HCT116 (cell line): ENCODE measurements at regions not wholly inside any gene's neighbourhood (a gene's known extent, or its start where the extent isn't known, plus 50 kb on each side); places are given as distances from the start of the nearest gene placed in this dataset.

ENCODE experiments used
- ATAC-seq: fragments of 200-7000 bp; cut with Tn5 transposase; 2 replicates; pipeline ENCODE4 v1.9.1; 2020; ENCODE audit warnings: mild to moderate bottlenecking, moderate library complexity
- BruUV-seq: library from RNA; stranded (reverse); fragments of 400-500 nt; replicated peaks from 2 replicates; lab custom pipeline; 2021; lab: Mats Ljungman, UMichigan
- CTCF ChIA-PET: fragments of 300-600 bp; sonication (Branson Sonifier 250); formaldehyde crosslinking; loops from one replicate; lab custom pipeline; 2021; ENCODE audit warnings: antibody characterized with exemption; lab: Charles Lee
- POLR2A ChIA-PET: fragments of 300-600, 350-600 bp; sonication (Branson Sonifier 250); formaldehyde crosslinking; loops from one replicate; lab custom pipeline; 2021; ENCODE audit warnings: antibody characterized with exemption; lab: Charles Lee
- RAD21 ChIA-PET, 2 experiments: fragments of 300-600 bp; sonication (Branson Sonifier 250); formaldehyde crosslinking; loops; one replicate each; lab custom pipeline; 2023; ENCODE audit warnings: low total read pairs in 2 of 2; ENCODE audit not compliant: uncharacterized antibody in 2 of 2, unreplicated experiment in 2 of 2, low non-redundant PET in 1 of 2; lab: Charles Lee
- DNase-seq: peaks from one replicate; pipeline ENCODE4 v3.0.0-alpha.2; 2010; ENCODE audit warnings: low read depth, low spot score
- H2AFZ ChIP-seq: fragments of 200-600 bp; shearing (Covaris generic), sonication (generic); 2 replicates; pipeline ENCODE4 v1.6.1; 2017; ENCODE audit warnings: low read depth, mixed run types, mixed read lengths, antibody characterized with exemption, low read length; ENCODE audit not compliant: poor library complexity, severe bottlenecking
- H3K27ac ChIP-seq: 2 replicates; pipeline ENCODE4 v1.5.1; 2012; ENCODE audit warnings: low read depth, low read length
- H3K27me3 ChIP-seq: fragments of 200-600 bp; sonication (generic); 2 replicates; pipeline ENCODE4 v1.6.1; 2016; ENCODE audit warnings: mixed run types, low read length, mixed read lengths; ENCODE audit not compliant: insufficient read depth
- H3K36me3 ChIP-seq, 2 experiments: fragments of 200-500 bp in 1 of 2; fragments of 200-600 bp in 1 of 2; sonication (Bioruptor generic) in 1 of 2; sonication (generic) in 1 of 2; 2 replicates each; pipeline versions ENCODE4 v1.5.1 to v1.6.1; 2014 to 2016; ENCODE audit warnings: low read length in 2 of 2, inconsistent platforms in 1 of 2, mixed read lengths in 1 of 2, mixed run types in 1 of 2; ENCODE audit not compliant: insufficient read depth in 2 of 2, control insufficient read depth in 1 of 2
- H3K4me1 ChIP-seq, 2 experiments: fragments of 200-600 bp in 1 of 2; sonication (generic) in 1 of 2; 2 replicates each; pipeline versions ENCODE4 v1.5.1 to v1.6.1; 2012 to 2017; ENCODE audit warnings: low read length in 2 of 2, inconsistent platforms in 1 of 2, mild to moderate bottlenecking in 1 of 2, mixed read lengths in 1 of 2, mixed run types in 1 of 2, moderate library complexity in 1 of 2; ENCODE audit not compliant: insufficient read depth in 2 of 2, control insufficient read depth in 1 of 2
- H3K4me2 ChIP-seq: fragments of 200-600 bp; sonication (generic); 2 replicates; pipeline ENCODE4 v1.6.1; 2017; ENCODE audit warnings: mixed run types, low read length, mixed read lengths
- H3K4me3 ChIP-seq, 2 experiments: fragments of 200-600 bp in 1 of 2; sonication (generic) in 1 of 2; replicated peaks in 1 of 2; 2 replicates each; pipeline ENCODE4 v1.5.1; 2011 to 2016; ENCODE audit warnings: low read length in 2 of 2, control low read depth in 1 of 2, low read depth in 1 of 2, mild to moderate bottlenecking in 1 of 2, mixed read lengths in 1 of 2, mixed run types in 1 of 2
- H3K79me2 ChIP-seq: fragments of 200-600 bp; sonication (generic); 2 replicates; pipeline ENCODE4 v1.6.1; 2017; ENCODE audit warnings: mild to moderate bottlenecking, mixed run types, low read length, moderate library complexity, mixed read lengths; ENCODE audit not compliant: insufficient read depth
- H3K9ac ChIP-seq: fragments of 200-600 bp; sonication (generic); 2 replicates; pipeline ENCODE4 v1.6.1; 2016; ENCODE audit warnings: low read length, mixed read lengths
- H3K9me2 ChIP-seq: fragments of 200-600 bp; sonication (generic), shearing (Covaris generic); 2 replicates; pipeline ENCODE4 v1.6.1; 2017; ENCODE audit warnings: mixed run types, mild to moderate bottlenecking, moderate library complexity; ENCODE audit not compliant: insufficient read depth
- H3K9me3 ChIP-seq, 2 experiments: fragments of 200-500 bp in 1 of 2; fragments of 200-600 bp in 1 of 2; sonication (Bioruptor generic) in 1 of 2; sonication (generic) in 1 of 2; 2 replicates each; pipeline ENCODE4 v1.6.1; 2014 to 2017; ENCODE audit warnings: low read length in 2 of 2, mixed read lengths in 2 of 2, inconsistent platforms in 1 of 2, low read depth in 1 of 2, mild to moderate bottlenecking in 1 of 2, mixed run types in 1 of 2, moderate library complexity in 1 of 2; ENCODE audit not compliant: control insufficient read depth in 1 of 2, insufficient read depth in 1 of 2
- H4K20me1 ChIP-seq: fragments of 200-600 bp; sonication (generic), shearing (Covaris generic); 2 replicates; pipeline ENCODE4 v1.6.1; 2017; ENCODE audit warnings: mixed run types, mild to moderate bottlenecking, moderate library complexity; ENCODE audit not compliant: insufficient read depth
- CEBPB ChIP-seq: IDR thresholded peaks from 2 replicates; pipeline ENCODE4 v1.6.1; 2012; ENCODE audit warnings: low read depth
- EZH2 ChIP-seq: fragments of 200-600 bp; sonication (generic); IDR thresholded peaks from 2 replicates; pipeline ENCODE4 v1.6.1; 2017; ENCODE audit warnings: antibody characterized with exemption, mixed run types
- JUND ChIP-seq: IDR thresholded peaks from 2 replicates; pipeline ENCODE4 v1.6.1; 2012
- POLR2AphosphoS5 ChIP-seq: IDR thresholded peaks from 2 replicates; pipeline ENCODE4 v1.6.1; 2011; ENCODE audit warnings: mild to moderate bottlenecking, low read depth, low read length, moderate library complexity
- RAD21 ChIP-seq: IDR thresholded peaks from 2 replicates; pipeline ENCODE4 v1.6.1; 2012; ENCODE audit warnings: low read depth, mild to moderate bottlenecking
- YY1 ChIP-seq: IDR thresholded peaks from 2 replicates; pipeline ENCODE4 v1.6.1; 2011; ENCODE audit warnings: low read length, low read depth, moderate library complexity, mild to moderate bottlenecking; ENCODE audit not compliant: insufficient replicate concordance; ENCODE audit errors: extremely low read depth
- ZBTB33 ChIP-seq: IDR thresholded peaks from 2 replicates; pipeline ENCODE4 v1.6.1; 2011; ENCODE audit warnings: mild to moderate bottlenecking, low read length, moderate library complexity; ENCODE audit not compliant: insufficient replicate concordance; ENCODE audit errors: extremely low read depth
- ZNF274 ChIP-seq: fragments of 200-500 bp; sonication (Bioruptor generic); IDR thresholded peaks from 2 replicates; pipeline ENCODE4 v1.6.1; 2014; ENCODE audit warnings: mild to moderate bottlenecking, low read depth, low read length, inconsistent platforms
- intact Hi-C: fragments of 100-400 bp; cut with micrococcal nuclease; formaldehyde crosslinking; loops from 2 replicates; pipeline ENCODE4 v1.10.0; 2022

- H3K36me3 ChIP-seq = no peaks in the 10 kb centered on the region
- no peaks in the 10 kb centered on the region for H3K79me2 ChIP-seq
- no peak overlapping the region for H2AFZ ChIP-seq
- no peak overlapping the region for H3K4me2 ChIP-seq
- no TSS peak for BruUV-seq
- ChIA-PET CTCF (no interaction called here), POLR2A (no interaction called here), RAD21 (no interaction called here)
- intact Hi-C loops = no loop called here
- peaks cover 89% of the 10 kb centered on the region for H3K27me3 ChIP-seq
- no peak for DNase-seq
- no peak for TF ChIP-seq ZBTB33
- no peak for TF ChIP-seq POLR2AphosphoS5
- no peak for TF ChIP-seq JUND
- TF ChIP-seq CEBPB = no peak
- no peak for TF ChIP-seq EZH2
- no peak for TF ChIP-seq RAD21
- no peaks in the 10 kb centered on the region for H4K20me1 ChIP-seq
- H3K4me3 ChIP-seq = no peak overlapping the region
- no peaks in the 10 kb centered on the region for H3K9me2 ChIP-seq
- H3K27ac ChIP-seq = no peak overlapping the region
- ATAC-seq = no peak
- H3K4me1 ChIP-seq = no peaks in the 10 kb centered on the region
- H3K9me3 ChIP-seq = no peaks in the 10 kb centered on the region
- no peak overlapping the region for H3K9ac ChIP-seq
Observed at GRCh38 chr22:26957176-26957575, 299.8 kb downstream of the MIAT start.

GRCh38 chr22:26957897-26958296, 300.5 kb downstream of the MIAT start:
- H3K4me3 ChIP-seq = no peak overlapping the region
- BruUV-seq = no TSS peak
- H2AFZ ChIP-seq = no peak overlapping the region
- TF ChIP-seq YY1 = no peak
- TF ChIP-seq ZNF274 = no peak
- TF ChIP-seq EZH2 = no peak
- TF ChIP-seq, all 23 proteins: peak for 0
- Histone ChIP-seq H3K79me2 (no peaks in the 10 kb centered on the region), H3K36me3 (no peaks in the 10 kb centered on the region), H3K27ac (no peak overlapping the region), H3K27me3 (peaks cover 88% of the 10 kb centered on the region), H3K9me2 (no peaks in the 10 kb centered on the region), H3K9me3 (no peaks in the 10 kb centered on the region), H3K4me1 (no peaks in the 10 kb centered on the region), H3K4me2 (no peak overlapping the region), H3K9ac (no peak overlapping the region), H4K20me1 (no peaks in the 10 kb centered on the region)
- ChIA-PET RAD21 (no interaction called here), CTCF (no interaction called here), POLR2A (no interaction called here)
- intact Hi-C loops = no loop called here
- DNase-seq = no peak
- ATAC-seq = no peak
